Astrocyte of the spinal cord (primary cell): ENCODE measurements at regions not wholly inside any gene's neighbourhood (a gene's known extent, or its start where the extent isn't known, plus 50 kb on each side); places are given as distances from the start of the nearest gene placed in this dataset.

Experiments
- DNase-seq: peaks from one replicate; pipeline ENCODE4 v3.0.0; 2011; ENCODE audit warnings: low read depth, low spot score
- H3K4me3 ChIP-seq: 2 replicates; pipeline ENCODE4 v1.5.1; 2011; ENCODE audit warnings: low read depth, mild to moderate bottlenecking, low read length, moderate library complexity
- CTCF ChIP-seq: IDR thresholded peaks from 2 replicates; pipeline ENCODE4 v1.5.1; 2012; ENCODE audit warnings: low read depth, mild to moderate bottlenecking, low read length, inconsistent platforms
- in situ Hi-C: cut with HindIII; loops from 2 replicates; pipeline ENCODE4 v1.10.0; 2017; ENCODE audit warnings: low sequenced_read_pairs

GRCh38 chr13:47039106-47039505 is 142.3 kb upstream of the HTR2A start:
- DNase-seq, result peak; percentile 88
- in situ Hi-C loops, result no loop called here
- H3K4me3 ChIP-seq, result no peak overlapping the region
- TF ChIP-seq CTCF, result no peak

GRCh38 chr13:47038188-47038587 is 141.3 kb upstream of the HTR2A start:
- no peak overlapping the region for H3K4me3 ChIP-seq
- in situ Hi-C loops, result no loop called here
- peak; percentile 48 for DNase-seq
- no peak for TF ChIP-seq CTCF

- no peak for DNase-seq
- no peak overlapping the region for H3K4me3 ChIP-seq
- in situ Hi-C loops, result no loop called here
- no peak for TF ChIP-seq CTCF
Observed at GRCh38 chr13:47036294-47037008, 139.6 kb upstream of the HTR2A start.

GRCh38 chr13:47033216-47033615 is 136.4 kb upstream of the HTR2A start:
- peak overlapping the region; percentile 12 for H3K4me3 ChIP-seq
- in situ Hi-C loops, result no loop called here
- DNase-seq, result peak; percentile 74
- no peak for TF ChIP-seq CTCF

GRCh38 chr13:47027780-47028437 is 131.1 kb upstream of the HTR2A start:
- H3K4me3 ChIP-seq, result no peak overlapping the region
- in situ Hi-C loops, result no loop called here
- no peak for TF ChIP-seq CTCF
- DNase-seq, result peak; percentile 10

- no peak overlapping the region for H3K4me3 ChIP-seq
- in situ Hi-C loops, result no loop called here
- DNase-seq, result no peak
- no peak for TF ChIP-seq CTCF
Observed at GRCh38 chr13:47025791-47026447, 129.1 kb upstream of the HTR2A start.
